Gastroesophageal sphincter (tissue), 4 donors: ENCODE measurements at regions not wholly inside any gene's neighbourhood (a gene's known extent, or its start where the extent isn't known, plus 50 kb on each side); places are given as distances from the start of the nearest gene placed in this dataset.
"Not testable (repeated sequence)": the region's sequence is repeated elsewhere in the genome, so short reads cannot be mapped to it uniquely, and the experiment has no call there.

Source experiments
- ATAC-seq: fragments of 150-250 bp; one replicate; pipeline ENCODE4 v1.9.1; 2016; ENCODE audit warnings: mild to moderate bottlenecking, moderate library complexity
- H3K27ac ChIP-seq, 4 donors: fragments of 200-600 bp; sonication (generic) in 3 of 4; 1 replicate in 3 of 4; 2 replicates in 1 of 4; pipeline ENCODE4 v1.5.1; 2016 to 2019
- H3K27me3 ChIP-seq: fragments of 200-600 bp; sonication (generic); one replicate; pipeline ENCODE4 v1.5.1; 2019
- H3K36me3 ChIP-seq, 2 donors: fragments of 200-600 bp; sonication (generic); one replicate each; pipeline ENCODE4 v1.5.1; 2019; ENCODE audit warnings: control low read depth in 1 of 2
- H3K4me1 ChIP-seq, 3 donors: fragments of 200-600 bp; sonication (generic); 1 replicate in 2 of 3; 2 replicates in 1 of 3; pipeline ENCODE4 v1.5.1; 2016 to 2019; ENCODE audit warnings: control low read depth in 2 of 3
- H3K4me3 ChIP-seq, 2 donors: fragments of 200-600 bp; sonication (generic); one replicate each; pipeline ENCODE4 v1.5.1; 2019; ENCODE audit warnings: mild to moderate bottlenecking in 1 of 2, moderate library complexity in 1 of 2
- H3K9me3 ChIP-seq, 3 donors: fragments of 200-600 bp; sonication (generic); one replicate each; pipeline ENCODE4 v1.5.1; 2017 to 2019; ENCODE audit warnings: control low read depth in 2 of 3
- EP300 ChIP-seq: sonication (generic); formaldehyde crosslinking; IDR thresholded peaks from one replicate; pipeline ENCODE4 v1.6.1; 2017; ENCODE audit warnings: antibody characterized with exemption, mild to moderate bottlenecking
- POLR2A ChIP-seq, 2 donors: fragments of 450-650 bp; IDR thresholded peaks; one replicate each; pipeline ENCODE4 v1.6.1; 2017; ENCODE audit warnings: antibody characterized with exemption in 2 of 2, mild to moderate bottlenecking in 2 of 2, moderate library complexity in 1 of 2
- POLR2AphosphoS5 ChIP-seq: sonication (generic); formaldehyde crosslinking; IDR thresholded peaks from one replicate; pipeline ENCODE4 v1.6.1; 2017; ENCODE audit warnings: antibody characterized with exemption
- WGBS, 2 donors: methylation state at CpG; one replicate each; pipeline ENCODE4 v1.1.5; 2018; ENCODE audit warnings: low coverage in 1 of 2; 5-methylcytosine and 5-hydroxymethylcytosine counted together
- TF ChIP-seq, protein P1 (sequence below), 4 experiments: fragments of 200-600 bp in 2 of 4; fragments of 450-650 bp in 2 of 4; sonication (generic) in 1 of 4; IDR thresholded peaks; one replicate each; pipeline ENCODE4 v1.5.1; 2017 to 2019; ENCODE audit warnings: antibody characterized with exemption in 4 of 4, mild to moderate bottlenecking in 2 of 4, moderate library complexity in 2 of 4

DNA sequence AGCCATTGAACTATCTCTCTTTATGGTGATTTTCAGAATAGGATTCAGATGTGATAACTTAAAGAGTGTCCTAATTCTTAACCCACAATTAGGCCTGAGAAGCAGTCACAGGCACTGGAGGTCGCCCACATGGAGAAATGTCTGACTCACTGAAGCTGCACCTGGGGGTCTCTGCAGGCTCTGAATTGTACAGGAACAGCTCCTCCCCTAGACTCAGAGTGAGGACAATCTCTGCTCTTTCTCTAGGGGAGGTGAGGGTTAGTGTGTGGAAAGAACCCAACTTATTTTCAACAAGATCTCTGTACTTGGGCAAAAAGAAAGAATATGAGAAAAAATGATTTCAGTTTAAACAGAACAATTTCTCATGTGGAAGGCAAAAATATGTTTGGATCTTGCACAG is 1124.6 kb downstream of the TMEM121 start:
- Histone ChIP-seq H3K4me3 (no peak overlapping the region), H3K27ac (no peak overlapping the region), H3K9me3 (no peaks in the 10 kb centered on the region), H3K4me1 (no peaks in the 10 kb centered on the region), H3K27me3 (peaks cover 22% of the 10 kb centered on the region), H3K36me3 (no peaks in the 10 kb centered on the region)
- TF ChIP-seq EP300 (no peak), POLR2AphosphoS5 (no peak), POLR2A (IDR thresholded peaks at IDR 0.05) (no peak)
- TF ChIP-seq, protein P1, sequence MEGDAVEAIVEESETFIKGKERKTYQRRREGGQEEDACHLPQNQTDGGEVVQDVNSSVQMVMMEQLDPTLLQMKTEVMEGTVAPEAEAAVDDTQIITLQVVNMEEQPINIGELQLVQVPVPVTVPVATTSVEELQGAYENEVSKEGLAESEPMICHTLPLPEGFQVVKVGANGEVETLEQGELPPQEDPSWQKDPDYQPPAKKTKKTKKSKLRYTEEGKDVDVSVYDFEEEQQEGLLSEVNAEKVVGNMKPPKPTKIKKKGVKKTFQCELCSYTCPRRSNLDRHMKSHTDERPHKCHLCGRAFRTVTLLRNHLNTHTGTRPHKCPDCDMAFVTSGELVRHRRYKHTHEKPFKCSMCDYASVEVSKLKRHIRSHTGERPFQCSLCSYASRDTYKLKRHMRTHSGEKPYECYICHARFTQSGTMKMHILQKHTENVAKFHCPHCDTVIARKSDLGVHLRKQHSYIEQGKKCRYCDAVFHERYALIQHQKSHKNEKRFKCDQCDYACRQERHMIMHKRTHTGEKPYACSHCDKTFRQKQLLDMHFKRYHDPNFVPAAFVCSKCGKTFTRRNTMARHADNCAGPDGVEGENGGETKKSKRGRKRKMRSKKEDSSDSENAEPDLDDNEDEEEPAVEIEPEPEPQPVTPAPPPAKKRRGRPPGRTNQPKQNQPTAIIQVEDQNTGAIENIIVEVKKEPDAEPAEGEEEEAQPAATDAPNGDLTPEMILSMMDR (IDR thresholded peaks at IDR 0.05), result no peak
- WGBS, 2 donors, result 0% methylated on average over 1 of the region's 1 CpG
- no peak for ATAC-seq

DNA sequence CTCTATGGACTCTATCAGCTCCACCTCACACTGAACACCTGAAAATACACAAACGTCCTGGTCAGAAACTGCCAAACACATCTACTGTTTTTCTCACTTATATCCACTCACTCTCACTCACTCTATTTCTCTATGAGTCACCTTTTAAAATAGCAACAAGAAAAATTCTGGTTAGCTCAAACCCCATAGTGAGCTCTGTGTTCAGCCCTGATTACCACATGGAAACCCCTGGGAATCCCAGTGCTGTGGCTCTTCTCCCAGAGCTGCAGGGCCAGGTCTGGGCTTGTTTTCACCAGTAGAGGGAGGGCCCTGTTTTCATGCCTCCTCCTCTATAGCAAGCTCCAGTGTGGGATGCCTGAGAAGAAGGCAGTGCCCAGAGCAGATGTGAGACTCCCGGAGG is 1126.1 kb downstream of the TMEM121 start:
- ATAC-seq, result no peak
- no peaks in the 10 kb centered on the region for H3K4me1 ChIP-seq

DNA sequence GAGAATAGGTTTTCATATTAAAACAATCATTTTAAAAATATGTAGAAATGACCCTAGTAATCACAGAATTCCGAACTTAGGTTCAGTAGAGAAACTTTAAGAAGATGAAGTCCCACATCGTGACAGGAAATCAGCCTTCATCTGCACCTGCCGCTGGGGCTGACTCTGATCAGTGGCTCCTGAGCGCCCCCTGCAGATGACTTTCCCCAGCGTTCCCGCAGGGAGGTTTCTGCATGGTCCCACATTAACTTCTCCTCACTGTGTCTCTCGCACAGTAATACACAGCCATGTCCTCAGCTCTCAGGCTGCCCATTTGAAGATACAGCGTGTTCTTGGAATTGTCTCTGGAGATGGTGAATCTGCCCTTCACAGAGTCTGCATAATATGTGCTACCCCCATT is 1131.1 kb downstream of the TMEM121 start:
- Histone ChIP-seq H3K4me3 (no peak overlapping the region), H3K27ac (no peak overlapping the region), H3K36me3 (no peaks in the 10 kb centered on the region), H3K4me1 (no peaks in the 10 kb centered on the region), H3K27me3 (peaks cover 24% of the 10 kb centered on the region), H3K9me3 (no peaks in the 10 kb centered on the region)
- TF ChIP-seq POLR2AphosphoS5, result no peak
- TF ChIP-seq, protein P1 (IDR thresholded peaks at IDR 0.05), result no peak
- TF ChIP-seq EP300, result no peak
- TF ChIP-seq POLR2A (IDR thresholded peaks at IDR 0.05), result no peak
- ATAC-seq, result no peak
- 53 to 70% methylated on average over 3 to 8 of the region's 8 CpGs for WGBS, 2 donors

More for the DNA sequence above, 1126.1 kb downstream of the TMEM121 start:
- Histone ChIP-seq H3K36me3 (no peaks in the 10 kb centered on the region), H3K4me3 (no peak overlapping the region), H3K9me3 (no peaks in the 10 kb centered on the region), H3K27me3 (peaks cover 29% of the 10 kb centered on the region), H3K27ac (no peak overlapping the region)
- no peak for TF ChIP-seq EP300
- no peak for TF ChIP-seq POLR2A (IDR thresholded peaks at IDR 0.05)
- WGBS, 2 donors, result 25 to 45% methylated on average over 2 of the region's 2 CpGs

DNA sequence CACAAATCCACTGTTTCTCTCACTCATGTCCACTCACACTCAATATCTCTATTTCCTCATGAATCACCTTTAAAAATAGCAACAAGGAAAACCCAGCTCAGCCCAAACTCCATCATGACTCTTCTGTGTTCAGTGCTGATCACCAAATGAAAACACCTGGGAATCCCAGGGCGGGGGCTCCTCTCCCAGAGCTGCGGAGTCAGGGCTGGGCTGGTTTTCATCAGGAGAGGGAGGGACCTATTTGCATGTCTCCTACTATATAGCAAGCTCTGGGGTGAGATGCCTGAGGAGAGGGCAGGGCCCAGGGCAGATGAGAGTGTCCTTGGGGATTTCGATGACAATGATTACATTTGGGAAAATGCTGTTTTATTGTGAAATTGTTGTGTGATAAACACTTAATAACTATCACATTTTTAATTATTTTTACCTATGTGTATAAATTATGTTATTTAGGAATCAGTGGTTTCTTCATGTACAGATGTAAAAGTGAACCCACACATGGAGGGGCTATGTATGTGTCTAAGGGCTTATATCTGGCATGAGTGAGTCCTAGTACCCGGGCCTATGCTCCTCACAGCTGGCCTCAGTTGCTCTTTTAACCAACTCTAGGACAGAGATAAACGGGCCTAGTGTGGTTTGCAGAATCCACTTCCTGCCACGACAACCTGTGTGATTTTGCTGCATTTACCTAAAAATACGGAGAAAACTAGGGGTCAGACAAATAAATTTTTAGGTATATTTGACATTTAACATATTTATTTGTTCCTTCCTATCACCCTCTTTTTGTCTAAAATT is 1131.9 kb downstream of the TMEM121 start:
- not testable (repeated sequence) for H3K27ac ChIP-seq, H3K9me3 ChIP-seq, ATAC-seq, H3K4me3 ChIP-seq, H3K36me3 ChIP-seq, H3K4me1 ChIP-seq
- peaks cover 24% of the 10 kb centered on the region for H3K27me3 ChIP-seq
- 46 to 49% methylated on average over 5 to 7 of the region's 7 CpGs for WGBS, 2 donors

DNA sequence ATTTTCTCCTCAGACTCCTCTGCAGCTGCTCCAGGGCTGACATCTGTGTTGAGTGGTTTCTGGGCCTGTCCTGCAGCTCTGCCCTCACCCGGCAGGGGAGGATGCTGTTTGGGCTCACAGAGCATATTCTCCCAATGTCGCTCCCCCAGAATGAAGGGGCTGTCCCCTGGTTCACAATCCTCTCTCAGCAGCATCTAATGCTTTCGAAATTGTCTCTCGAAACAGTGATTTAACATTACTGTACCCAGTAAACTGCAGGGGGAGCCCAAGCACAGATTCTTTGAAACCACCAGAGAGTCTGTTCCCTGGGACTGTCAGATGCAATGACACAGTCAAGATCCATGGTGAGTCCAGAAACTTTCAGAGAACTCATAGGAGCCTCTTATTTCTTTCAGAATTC is 1135.2 kb downstream of the TMEM121 start:
- H3K27me3 ChIP-seq, result peaks cover 32% of the 10 kb centered on the region
- not testable (repeated sequence) for H3K9me3 ChIP-seq, H3K4me1 ChIP-seq, H3K36me3 ChIP-seq, H3K4me3 ChIP-seq, H3K27ac ChIP-seq, ATAC-seq
- 40 to 57% methylated on average over 1 to 4 of the region's 4 CpGs for WGBS, 2 donors

DNA sequence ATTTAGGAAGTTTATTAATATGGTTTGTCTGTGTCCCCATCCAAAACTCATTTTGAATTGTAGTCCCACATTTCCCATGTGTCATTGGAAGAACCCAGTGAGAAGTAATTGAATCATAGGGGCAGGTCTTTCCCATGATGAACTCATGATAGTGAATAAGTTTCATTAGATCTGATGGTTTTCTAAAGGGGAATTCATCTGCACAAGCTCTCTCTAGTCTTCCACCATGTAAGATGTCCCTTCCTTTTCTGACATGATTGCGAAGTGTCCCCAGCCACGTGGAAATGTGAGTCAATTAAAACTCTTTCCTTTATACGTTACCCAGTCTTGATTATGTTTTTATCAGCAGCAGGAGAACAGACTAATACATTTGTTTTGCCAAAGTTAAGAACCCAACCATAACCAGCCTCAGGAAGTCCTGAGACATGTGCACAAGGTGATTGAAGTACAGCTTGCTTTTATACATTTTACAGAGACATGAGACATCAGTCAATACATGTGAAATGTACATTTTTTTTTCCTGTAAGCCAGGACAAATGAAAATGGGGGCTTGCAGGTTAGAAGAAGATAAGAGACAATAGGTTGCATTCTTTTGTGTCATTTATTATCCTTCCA is 1136.7 kb downstream of the TMEM121 start:
- ATAC-seq, result no peak
- TF ChIP-seq EP300 (no peak), POLR2AphosphoS5 (no peak), POLR2A (IDR thresholded peaks at IDR 0.05) (no peak)
- TF ChIP-seq, protein P1 (IDR thresholded peaks at IDR 0.05), result no peak
- WGBS, 2 donors, result 35 to 52% methylated on average over 3 of the region's 3 CpGs

More for the DNA sequence above, 1136.7 kb downstream of the TMEM121 start:
- no peak overlapping the region for H3K4me3 ChIP-seq
- no peaks in the 10 kb centered on the region for H3K9me3 ChIP-seq
- no peaks in the 10 kb centered on the region for H3K4me1 ChIP-seq
- no peaks in the 10 kb centered on the region for H3K36me3 ChIP-seq
- H3K27ac ChIP-seq, result no peak overlapping the region
- peaks cover 31% of the 10 kb centered on the region for H3K27me3 ChIP-seq
